ENCODE measurements at regions not wholly inside any gene's neighbourhood (a gene's known extent, or its start where the extent isn't known, plus 50 kb on each side); places are given as distances from the start of the nearest gene placed in this dataset.

- WGBS, 5 donors = 85 to 96% (median 95%) methylated on average over 4 of the region's 4 CpGs
- intact Hi-C loops (cut with DNase I; ENCODE audit: low total_unique reads) = no loop called here
These were observed 110.1 kb upstream of the TBL1XR1 start for GRCh38 chr3:177307391-177307790.

DNA sequence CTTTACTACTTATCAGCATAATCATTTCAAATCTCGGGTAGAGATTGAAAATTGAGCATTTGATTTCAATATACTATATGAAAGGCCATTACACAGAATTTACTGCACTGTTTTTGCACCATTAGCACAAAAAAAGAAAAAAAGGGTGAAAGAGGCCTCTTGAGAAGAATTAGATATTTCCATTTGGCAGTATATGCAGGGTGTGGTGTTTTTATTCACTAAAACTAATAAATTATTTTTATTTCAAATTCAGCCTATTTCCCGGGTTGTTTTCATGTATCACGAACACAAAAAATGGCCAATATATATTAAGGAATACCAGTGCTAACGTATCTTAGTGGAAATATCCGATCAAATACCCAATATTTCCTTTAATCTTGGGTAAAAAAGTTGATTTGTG lies 110.5 kb upstream of the TBL1XR1 start:
- Histone ChIP-seq H3K9me3 (peaks cover 0 to 32% (median 19%) of the 10 kb centered on the region in 8 donors), H3K36me3 (no peaks in the 10 kb centered on the region), H3K4me3 (no peak overlapping the region), H3K27ac (no peak overlapping the region), H3K4me1 (no peaks in the 10 kb centered on the region), H3K27me3 (replicated peaks in 1 of 7) (no peaks in the 10 kb centered on the region)
- no peak for DNase-seq
- TF ChIP-seq POLR2AphosphoS5 (IDR thresholded peaks at IDR 0.05) (no peak), POLR2A (IDR thresholded peaks at IDR 0.05) (no peak)
- TF ChIP-seq, protein P1, sequence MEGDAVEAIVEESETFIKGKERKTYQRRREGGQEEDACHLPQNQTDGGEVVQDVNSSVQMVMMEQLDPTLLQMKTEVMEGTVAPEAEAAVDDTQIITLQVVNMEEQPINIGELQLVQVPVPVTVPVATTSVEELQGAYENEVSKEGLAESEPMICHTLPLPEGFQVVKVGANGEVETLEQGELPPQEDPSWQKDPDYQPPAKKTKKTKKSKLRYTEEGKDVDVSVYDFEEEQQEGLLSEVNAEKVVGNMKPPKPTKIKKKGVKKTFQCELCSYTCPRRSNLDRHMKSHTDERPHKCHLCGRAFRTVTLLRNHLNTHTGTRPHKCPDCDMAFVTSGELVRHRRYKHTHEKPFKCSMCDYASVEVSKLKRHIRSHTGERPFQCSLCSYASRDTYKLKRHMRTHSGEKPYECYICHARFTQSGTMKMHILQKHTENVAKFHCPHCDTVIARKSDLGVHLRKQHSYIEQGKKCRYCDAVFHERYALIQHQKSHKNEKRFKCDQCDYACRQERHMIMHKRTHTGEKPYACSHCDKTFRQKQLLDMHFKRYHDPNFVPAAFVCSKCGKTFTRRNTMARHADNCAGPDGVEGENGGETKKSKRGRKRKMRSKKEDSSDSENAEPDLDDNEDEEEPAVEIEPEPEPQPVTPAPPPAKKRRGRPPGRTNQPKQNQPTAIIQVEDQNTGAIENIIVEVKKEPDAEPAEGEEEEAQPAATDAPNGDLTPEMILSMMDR (IDR thresholded peaks at IDR 0.05 in 8 of 11, conservative IDR thresholded peaks at IDR 0.05 in 3 of 11) = no peak
- intact Hi-C loops (cut with DNase I; ENCODE audit: low total_unique reads) = no loop called here
- 90 to 96% (median 95%) methylated on average over 5 of the region's 5 CpGs for WGBS, 5 donors

More at GRCh38 chr3:177307391-177307790, 110.1 kb upstream of the TBL1XR1 start:
- Histone ChIP-seq H3K27ac (no peak overlapping the region), H3K36me3 (no peaks in the 10 kb centered on the region), H3K27me3 (replicated peaks in 1 of 7) (no peaks in the 10 kb centered on the region), H3K4me1 (no peaks in the 10 kb centered on the region), H3K9me3 (peaks cover 0 to 32% (median 19%) of the 10 kb centered on the region in 8 donors), H3K4me3 (no peak overlapping the region)
- TF ChIP-seq POLR2AphosphoS5 (IDR thresholded peaks at IDR 0.05) (no peak), POLR2A (IDR thresholded peaks at IDR 0.05) (no peak)
- TF ChIP-seq, protein P1 (IDR thresholded peaks at IDR 0.05 in 8 of 11, conservative IDR thresholded peaks at IDR 0.05 in 3 of 11) = no peak
- no peak for DNase-seq

- H3K4me1 ChIP-seq = no peaks in the 10 kb centered on the region
- no peaks in the 10 kb centered on the region for H3K36me3 ChIP-seq
- no peaks in the 10 kb centered on the region for H3K27me3 ChIP-seq (replicated peaks in 1 of 7)
- H3K4me3 ChIP-seq = no peak overlapping the region
- 93 to 99% (median 98%) methylated on average over 5 of the region's 5 CpGs for WGBS, 5 donors
- intact Hi-C loops (cut with DNase I; ENCODE audit: low total_unique reads) = no loop called here
- TF ChIP-seq, protein P1 (IDR thresholded peaks at IDR 0.05 in 8 of 11, conservative IDR thresholded peaks at IDR 0.05 in 3 of 11) = no peak
- no peak for TF ChIP-seq POLR2A (IDR thresholded peaks at IDR 0.05)
- no peak for TF ChIP-seq POLR2AphosphoS5 (IDR thresholded peaks at IDR 0.05)
- DNase-seq = no peak
- H3K27ac ChIP-seq = no peak overlapping the region
- H3K9me3 ChIP-seq = peaks cover 0 to 32% (median 19%) of the 10 kb centered on the region in 8 donors
These were observed 111.0 kb upstream of the TBL1XR1 start for GRCh38 chr3:177308286-177308685.

- H3K4me1 ChIP-seq = no peaks in the 10 kb centered on the region
- H3K4me3 ChIP-seq = no peak overlapping the region
- DNase-seq = no peak
- 81 to 94% (median 84%) methylated on average over 3 of the region's 3 CpGs for WGBS, 5 donors
- no peaks in the 10 kb centered on the region for H3K36me3 ChIP-seq
- no peak overlapping the region for H3K27ac ChIP-seq
- H3K27me3 ChIP-seq (replicated peaks in 1 of 7) = no peaks in the 10 kb centered on the region
- intact Hi-C loops (cut with DNase I; ENCODE audit: low total_unique reads) = no loop called here
- TF ChIP-seq, protein P1 (IDR thresholded peaks at IDR 0.05 in 8 of 11, conservative IDR thresholded peaks at IDR 0.05 in 3 of 11) = no peak
- no peak for TF ChIP-seq POLR2AphosphoS5 (IDR thresholded peaks at IDR 0.05)
- TF ChIP-seq POLR2A (IDR thresholded peaks at IDR 0.05) = no peak
- H3K9me3 ChIP-seq = peaks cover 0 to 32% (median 19%) of the 10 kb centered on the region in 8 donors
These were observed 111.6 kb upstream of the TBL1XR1 start for GRCh38 chr3:177308911-177309310.

Data from spleen (tissue), 11 donors.